Keratinocyte (primary cell): ENCODE measurements at regions not wholly inside any gene's neighbourhood (a gene's known extent, or its start where the extent isn't known, plus 50 kb on each side); places are given as distances from the start of the nearest gene placed in this dataset.
"Not testable (repeated sequence)": the region's sequence is repeated elsewhere in the genome, so short reads cannot be mapped to it uniquely, and the experiment has no call there.

ENCODE experiments used
- EZH2 ChIP-seq: IDR thresholded peaks from one replicate; pipeline ENCODE4 v1.6.1; 2012; ENCODE audit warnings: inconsistent platforms, mild to moderate bottlenecking, low read length, moderate library complexity
- TF ChIP-seq, protein P1 (sequence below), 3 experiments: IDR thresholded peaks in 1 of 3; conservative IDR thresholded peaks in 1 of 3; optimal IDR thresholded peaks in 1 of 3; 2 replicates in 2 of 3; 3 replicates in 1 of 3; pipeline versions ENCODE3 to v1.5.1; 2011; ENCODE audit warnings: low read length in 3 of 3, mild to moderate bottlenecking in 3 of 3, moderate library complexity in 2 of 3, control low read depth in 1 of 3, inconsistent platforms in 1 of 3; ENCODE audit not compliant: insufficient read depth in 2 of 3; ENCODE audit errors: extremely low read depth in 1 of 3

DNA sequence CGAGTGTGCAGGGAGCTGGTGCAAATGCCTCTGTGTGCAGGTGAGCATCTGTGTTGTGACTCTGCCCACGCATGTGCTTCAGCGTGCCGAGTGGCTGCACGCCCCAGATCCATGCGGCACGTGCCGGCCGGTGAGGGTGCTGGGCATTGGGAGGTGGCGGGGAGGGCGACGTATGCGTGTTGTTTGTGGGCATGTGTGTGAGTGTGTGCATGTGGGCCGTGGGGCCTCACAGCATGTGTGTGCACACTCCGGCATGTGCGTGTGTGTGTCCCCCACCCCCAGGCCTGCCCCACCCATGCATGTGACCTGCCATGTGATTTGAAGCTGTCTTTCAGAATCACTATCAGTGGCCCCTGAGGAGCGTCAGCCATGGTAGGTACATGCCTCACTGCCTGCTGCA lies 97.7 kb upstream of the ZSCAN2 start:
- TF ChIP-seq, protein P1, sequence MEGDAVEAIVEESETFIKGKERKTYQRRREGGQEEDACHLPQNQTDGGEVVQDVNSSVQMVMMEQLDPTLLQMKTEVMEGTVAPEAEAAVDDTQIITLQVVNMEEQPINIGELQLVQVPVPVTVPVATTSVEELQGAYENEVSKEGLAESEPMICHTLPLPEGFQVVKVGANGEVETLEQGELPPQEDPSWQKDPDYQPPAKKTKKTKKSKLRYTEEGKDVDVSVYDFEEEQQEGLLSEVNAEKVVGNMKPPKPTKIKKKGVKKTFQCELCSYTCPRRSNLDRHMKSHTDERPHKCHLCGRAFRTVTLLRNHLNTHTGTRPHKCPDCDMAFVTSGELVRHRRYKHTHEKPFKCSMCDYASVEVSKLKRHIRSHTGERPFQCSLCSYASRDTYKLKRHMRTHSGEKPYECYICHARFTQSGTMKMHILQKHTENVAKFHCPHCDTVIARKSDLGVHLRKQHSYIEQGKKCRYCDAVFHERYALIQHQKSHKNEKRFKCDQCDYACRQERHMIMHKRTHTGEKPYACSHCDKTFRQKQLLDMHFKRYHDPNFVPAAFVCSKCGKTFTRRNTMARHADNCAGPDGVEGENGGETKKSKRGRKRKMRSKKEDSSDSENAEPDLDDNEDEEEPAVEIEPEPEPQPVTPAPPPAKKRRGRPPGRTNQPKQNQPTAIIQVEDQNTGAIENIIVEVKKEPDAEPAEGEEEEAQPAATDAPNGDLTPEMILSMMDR (optimal IDR thresholded peaks at IDR 0.05 in 1 of 3, IDR thresholded peaks at IDR 0.05 in 1 of 3, conservative IDR thresholded peaks at IDR 0.05 in 1 of 3; ENCODE audit: extremely low read depth in 1 of 3, insufficient read depth in 2 of 3, low read length in 3 of 3) = not testable (repeated sequence)
- not testable (repeated sequence) for TF ChIP-seq EZH2
